ENCODE measurements at regions not wholly inside any gene's neighbourhood (a gene's known extent, or its start where the extent isn't known, plus 50 kb on each side); places are given as distances from the start of the nearest gene placed in this dataset.

- DNase-seq (ENCODE audit: low read depth): peak; percentile 85
- no peak for TF ChIP-seq POLR2A (IDR thresholded peaks at IDR 0.05; ENCODE audit: extremely low read depth, insufficient read length)
- no peak overlapping the region for H3K4me3 ChIP-seq (ENCODE audit: low read depth, low read length)
Observed at GRCh38 chr10:62506371-62506770, 132.2 kb downstream of the ZNF365 start.

- DNase-seq (ENCODE audit: low read depth): no peak
- TF ChIP-seq POLR2A (IDR thresholded peaks at IDR 0.05; ENCODE audit: extremely low read depth, insufficient read length) (no peak), MYC (IDR thresholded peaks at IDR 0.05; ENCODE audit: low read depth, low read length) (no peak)
- TF ChIP-seq, protein P1, sequence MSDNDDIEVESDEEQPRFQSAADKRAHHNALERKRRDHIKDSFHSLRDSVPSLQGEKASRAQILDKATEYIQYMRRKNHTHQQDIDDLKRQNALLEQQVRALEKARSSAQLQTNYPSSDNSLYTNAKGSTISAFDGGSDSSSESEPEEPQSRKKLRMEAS (IDR thresholded peaks at IDR 0.05; ENCODE audit: low read depth, low read length): no peak
- TF ChIP-seq, protein P2, sequence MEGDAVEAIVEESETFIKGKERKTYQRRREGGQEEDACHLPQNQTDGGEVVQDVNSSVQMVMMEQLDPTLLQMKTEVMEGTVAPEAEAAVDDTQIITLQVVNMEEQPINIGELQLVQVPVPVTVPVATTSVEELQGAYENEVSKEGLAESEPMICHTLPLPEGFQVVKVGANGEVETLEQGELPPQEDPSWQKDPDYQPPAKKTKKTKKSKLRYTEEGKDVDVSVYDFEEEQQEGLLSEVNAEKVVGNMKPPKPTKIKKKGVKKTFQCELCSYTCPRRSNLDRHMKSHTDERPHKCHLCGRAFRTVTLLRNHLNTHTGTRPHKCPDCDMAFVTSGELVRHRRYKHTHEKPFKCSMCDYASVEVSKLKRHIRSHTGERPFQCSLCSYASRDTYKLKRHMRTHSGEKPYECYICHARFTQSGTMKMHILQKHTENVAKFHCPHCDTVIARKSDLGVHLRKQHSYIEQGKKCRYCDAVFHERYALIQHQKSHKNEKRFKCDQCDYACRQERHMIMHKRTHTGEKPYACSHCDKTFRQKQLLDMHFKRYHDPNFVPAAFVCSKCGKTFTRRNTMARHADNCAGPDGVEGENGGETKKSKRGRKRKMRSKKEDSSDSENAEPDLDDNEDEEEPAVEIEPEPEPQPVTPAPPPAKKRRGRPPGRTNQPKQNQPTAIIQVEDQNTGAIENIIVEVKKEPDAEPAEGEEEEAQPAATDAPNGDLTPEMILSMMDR (IDR thresholded peaks at IDR 0.05; ENCODE audit: low read depth, low read length): no peak
- no peak overlapping the region for H3K4me3 ChIP-seq (ENCODE audit: low read depth, low read length)
Observed at GRCh38 chr10:62511238-62511637, 137.1 kb downstream of the ZNF365 start.

DNA sequence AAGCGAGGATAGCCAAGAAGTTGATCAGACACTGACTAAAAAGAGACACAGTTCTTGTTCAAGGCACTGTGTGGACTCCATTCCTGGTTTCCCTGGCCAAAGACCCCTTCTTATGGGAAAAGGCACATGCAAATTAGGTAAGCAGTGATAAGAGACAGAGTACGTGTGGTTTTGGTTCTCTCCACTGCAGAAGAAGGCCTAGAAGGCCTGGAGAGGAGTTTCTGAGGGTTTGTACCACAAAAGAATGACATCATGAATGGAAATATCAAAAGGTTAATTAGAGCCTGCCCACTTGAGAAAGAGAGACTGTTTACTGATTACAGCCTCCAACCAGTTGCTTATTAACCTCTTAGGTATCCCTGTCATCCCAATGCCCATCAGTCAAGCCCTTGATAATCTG, 137.5 kb downstream of the ZNF365 start:
- TF ChIP-seq, protein P2 (IDR thresholded peaks at IDR 0.05; ENCODE audit: low read depth, low read length): no peak
- TF ChIP-seq POLR2A (IDR thresholded peaks at IDR 0.05; ENCODE audit: extremely low read depth, insufficient read length) (no peak), MYC (IDR thresholded peaks at IDR 0.05; ENCODE audit: low read depth, low read length) (no peak)
- TF ChIP-seq, protein P1 (IDR thresholded peaks at IDR 0.05; ENCODE audit: low read depth, low read length): no peak
- no peak overlapping the region for H3K4me3 ChIP-seq (ENCODE audit: low read depth, low read length)
- DNase-seq (ENCODE audit: low read depth): no peak

DNA sequence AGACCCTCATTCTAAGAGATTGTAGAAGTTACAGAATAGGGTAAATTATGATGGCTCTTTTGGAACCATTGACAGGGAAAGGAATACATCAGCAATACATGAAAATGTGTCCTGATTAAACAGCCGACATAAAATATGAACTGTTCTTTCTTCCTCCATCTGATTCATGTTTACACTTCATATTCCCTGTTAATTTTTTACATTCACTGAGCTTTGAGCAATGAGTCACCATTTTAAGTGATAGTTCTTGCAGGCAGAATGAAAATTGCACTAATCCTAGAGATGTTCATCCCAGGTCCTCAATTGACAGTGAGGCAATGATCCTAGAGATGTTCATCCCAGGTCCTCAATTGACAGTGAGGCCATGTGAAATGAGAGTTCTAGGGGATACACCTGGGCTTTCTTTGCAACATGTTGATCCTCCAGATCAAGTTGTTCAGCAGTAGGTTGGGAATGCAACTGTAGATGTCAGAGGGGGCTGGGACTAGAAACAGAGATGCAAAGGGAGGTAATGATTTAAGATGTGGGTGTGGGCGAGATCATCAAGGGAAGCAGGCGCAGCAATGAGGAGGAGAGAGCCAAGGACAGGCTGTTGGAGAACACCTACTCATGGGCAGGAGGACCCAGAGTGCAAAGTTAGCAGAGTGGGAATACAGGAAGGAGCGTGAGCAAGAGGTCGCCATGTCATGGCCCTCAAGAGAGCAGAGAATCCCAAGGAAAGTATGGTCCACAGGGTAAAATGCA, 138.7 kb downstream of the ZNF365 start:
- no peak overlapping the region for H3K4me3 ChIP-seq (ENCODE audit: low read depth, low read length)
- TF ChIP-seq POLR2A (IDR thresholded peaks at IDR 0.05; ENCODE audit: extremely low read depth, insufficient read length) (no peak), MYC (IDR thresholded peaks at IDR 0.05; ENCODE audit: low read depth, low read length) (no peak)
- no peak for DNase-seq (ENCODE audit: low read depth)

GRCh38 chr10:62514079-62514693, 140.0 kb downstream of the ZNF365 start:
- DNase-seq (ENCODE audit: low read depth): peak; percentile 37
- TF ChIP-seq, protein P2 (IDR thresholded peaks at IDR 0.05; ENCODE audit: low read depth, low read length): no peak
- TF ChIP-seq, protein P1 (IDR thresholded peaks at IDR 0.05; ENCODE audit: low read depth, low read length): no peak
- no peak for TF ChIP-seq POLR2A (IDR thresholded peaks at IDR 0.05; ENCODE audit: extremely low read depth, insufficient read length)
- TF ChIP-seq MYC (IDR thresholded peaks at IDR 0.05; ENCODE audit: low read depth, low read length): no peak
- no peak overlapping the region for H3K4me3 ChIP-seq (ENCODE audit: low read depth, low read length)

DNA sequence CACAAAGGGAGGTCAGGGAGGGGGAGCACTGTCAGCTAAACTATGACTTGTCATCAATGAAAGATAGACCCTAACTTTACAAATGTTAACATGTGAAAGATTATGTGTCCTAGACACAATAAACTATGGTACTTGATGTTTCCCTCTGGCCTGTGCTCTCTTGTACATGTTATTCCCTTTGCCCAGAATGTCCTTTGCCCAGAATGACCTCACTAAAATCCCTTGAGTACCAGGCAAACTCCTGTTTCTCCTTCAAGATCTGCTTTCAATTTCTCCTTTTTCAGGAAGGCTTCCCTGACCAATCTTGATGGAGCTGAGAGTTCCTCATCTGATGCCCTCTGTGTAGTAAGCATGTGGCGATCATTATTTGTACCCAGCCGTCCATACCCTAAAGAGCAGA, 143.1 kb downstream of the ZNF365 start:
- no peak overlapping the region for H3K4me3 ChIP-seq (ENCODE audit: low read depth, low read length)
- DNase-seq (ENCODE audit: low read depth): no peak
- TF ChIP-seq MYC (IDR thresholded peaks at IDR 0.05; ENCODE audit: low read depth, low read length) (no peak), POLR2A (IDR thresholded peaks at IDR 0.05; ENCODE audit: extremely low read depth, insufficient read length) (no peak)
- TF ChIP-seq, protein P1 (IDR thresholded peaks at IDR 0.05; ENCODE audit: low read depth, low read length): no peak
- TF ChIP-seq, protein P2 (IDR thresholded peaks at IDR 0.05; ENCODE audit: low read depth, low read length): no peak
